KMS-11 (cell line): ENCODE measurements at regions not wholly inside any gene's neighbourhood (a gene's known extent, or its start where the extent isn't known, plus 50 kb on each side); places are given as distances from the start of the nearest gene placed in this dataset.

Source experiments
- H2AFZ ChIP-seq: fragments of 200-600 bp; sonication (generic); 2 replicates; pipeline ENCODE4 v1.6.1; 2016; ENCODE audit warnings: antibody characterized with exemption, mixed run types, low read depth
- H3K27ac ChIP-seq: fragments of 200-600 bp; sonication (generic); 2 replicates; pipeline ENCODE4 v1.6.1; 2016; ENCODE audit warnings: mild to moderate bottlenecking, mixed run types
- H3K27me3 ChIP-seq: fragments of 200-600 bp; sonication (generic); 2 replicates; pipeline ENCODE4 v1.6.1; 2017; ENCODE audit warnings: mild to moderate bottlenecking, low read depth, mixed run types, moderate library complexity; ENCODE audit not compliant: insufficient read depth
- H3K36me3 ChIP-seq: fragments of 200-600 bp; sonication (generic); 2 replicates; pipeline ENCODE4 v1.6.1; 2017; ENCODE audit warnings: mild to moderate bottlenecking, mixed run types; ENCODE audit not compliant: insufficient read depth
- H3K4me1 ChIP-seq: fragments of 200-600 bp; sonication (generic); 2 replicates; pipeline ENCODE4 v1.6.1; 2016; ENCODE audit warnings: mild to moderate bottlenecking, low read depth, mixed run types; ENCODE audit not compliant: poor library complexity, severe bottlenecking
- H3K4me2 ChIP-seq: fragments of 200-600 bp; sonication (generic); 2 replicates; pipeline ENCODE4 v1.7.0; 2016; ENCODE audit warnings: mild to moderate bottlenecking, mixed run types
- H3K4me3 ChIP-seq: fragments of 200-600 bp; sonication (generic); IDR thresholded peaks from 2 replicates; pipeline ENCODE4 v1.6.1; 2017; ENCODE audit warnings: low read depth, low read length, mixed read lengths; ENCODE audit not compliant: insufficient read depth
- H3K79me2 ChIP-seq: fragments of 200-600 bp; sonication (generic); 2 replicates; pipeline ENCODE4 v1.6.1; 2016; ENCODE audit warnings: low read depth, mixed run types; ENCODE audit not compliant: insufficient read depth
- H3K9ac ChIP-seq: fragments of 200-600 bp; sonication (generic); 2 replicates; pipeline ENCODE4 v1.6.1; 2016; ENCODE audit warnings: mild to moderate bottlenecking, mixed run types
- H4K20me1 ChIP-seq: fragments of 200-600 bp; sonication (generic); 2 replicates; pipeline ENCODE4 v1.6.1; 2016; ENCODE audit warnings: mild to moderate bottlenecking, mixed run types; ENCODE audit not compliant: insufficient read depth
- CTCF ChIP-seq: fragments of 200-600 bp; sonication (generic); conservative IDR thresholded peaks from 2 replicates; pipeline ENCODE4 v1.6.1; 2017; ENCODE audit warnings: low read depth, mild to moderate bottlenecking, antibody characterized with exemption, low read length, moderate library complexity, mixed read lengths

- Histone ChIP-seq H4K20me1 (no peaks in the 10 kb centered on the region), H3K36me3 (no peaks in the 10 kb centered on the region; the same call in 1 of the 2 replicates), H3K4me1 (peaks cover 52% of the 10 kb centered on the region), H3K79me2 (no peaks in the 10 kb centered on the region), H2AFZ (peak overlapping the region; percentile 62), H3K27me3 (no peaks in the 10 kb centered on the region), H3K9ac (peak overlapping the region; percentile 64), H3K4me2 (peak overlapping the region; percentile 54), H3K4me3 (no peak overlapping the region), H3K27ac (peak overlapping the region; percentile 99)
- no peak for TF ChIP-seq CTCF
Measured at GRCh38 chr12:88298761-88299242, 156.7 kb downstream of the TMTC3 start.

GRCh38 chr12:88299567-88300101 lies 157.5 kb downstream of the TMTC3 start:
- Histone ChIP-seq H3K9ac (peak overlapping the region; percentile 64), H3K27me3 (no peaks in the 10 kb centered on the region), H2AFZ (peak overlapping the region; percentile 62), H3K36me3 (no peaks in the 10 kb centered on the region; the same call in 1 of the 2 replicates), H4K20me1 (no peaks in the 10 kb centered on the region), H3K79me2 (no peaks in the 10 kb centered on the region), H3K4me1 (peaks cover 52% of the 10 kb centered on the region), H3K27ac (peak overlapping the region; percentile 99), H3K4me3 (no peak overlapping the region), H3K4me2 (peak overlapping the region; percentile 54)
- no peak for TF ChIP-seq CTCF

- H3K79me2 ChIP-seq, result no peaks in the 10 kb centered on the region
- H2AFZ ChIP-seq, result peak overlapping the region; percentile 2; the same call in 1 of the 2 replicates
- H3K9ac ChIP-seq, result no peak overlapping the region; the same call in 1 of the 2 replicates
- H3K36me3 ChIP-seq, result no peaks in the 10 kb centered on the region; the same call in 1 of the 2 replicates
- H3K4me2 ChIP-seq, result peak overlapping the region; percentile 54; the same call in 1 of the 2 replicates
- no peak overlapping the region for H3K4me3 ChIP-seq
- H3K27me3 ChIP-seq, result no peaks in the 10 kb centered on the region
- H3K27ac ChIP-seq, result peak overlapping the region; percentile 99
- peaks cover 52% of the 10 kb centered on the region for H3K4me1 ChIP-seq
- H4K20me1 ChIP-seq, result no peaks in the 10 kb centered on the region
- no peak for TF ChIP-seq CTCF
Measured at GRCh38 chr12:88300931-88301330, 158.8 kb downstream of the TMTC3 start.

GRCh38 chr12:88303335-88303734 lies 161.2 kb downstream of the TMTC3 start:
- Histone ChIP-seq H3K79me2 (no peaks in the 10 kb centered on the region), H4K20me1 (no peaks in the 10 kb centered on the region), H3K4me1 (peaks cover 48% of the 10 kb centered on the region), H3K36me3 (no peaks in the 10 kb centered on the region; the same call in 1 of the 2 replicates), H3K27ac (no peak overlapping the region), H3K4me2 (no peak overlapping the region), H3K9ac (no peak overlapping the region), H3K27me3 (no peaks in the 10 kb centered on the region), H3K4me3 (no peak overlapping the region), H2AFZ (no peak overlapping the region)
- TF ChIP-seq CTCF, result no peak
